Neural cell (in vitro differentiated cells): ENCODE measurements at regions not wholly inside any gene's neighbourhood (a gene's known extent, or its start where the extent isn't known, plus 50 kb on each side); places are given as distances from the start of the nearest gene placed in this dataset.
A peak's percentile ranks its signal among the peaks of the same experiment; 100 is the strongest.

Experiments
- H2AFZ ChIP-seq: fragments of 200-600, 300-800 bp; sonication (generic), shearing (Covaris generic); 2 replicates; pipeline ENCODE4 v1.6.0; 2014; ENCODE audit warnings: low read depth, mild to moderate bottlenecking, antibody characterized with exemption, low read length, moderate library complexity
- H3F3A ChIP-seq: fragments of 200-600 bp; shearing (Covaris generic); 2 replicates; pipeline ENCODE4 v1.6.1; 2016; ENCODE audit warnings: mild to moderate bottlenecking, moderate library complexity, mixed read lengths, antibody characterized with exemption, low read length; ENCODE audit not compliant: insufficient read depth, poor library complexity, severe bottlenecking
- H3K27ac ChIP-seq: fragments of 200-600, 300-800 bp; sonication (generic), shearing (Covaris generic); 2 replicates; pipeline ENCODE4 v1.5.1; 2014; ENCODE audit warnings: mild to moderate bottlenecking, low read length, moderate library complexity
- H3K27me3 ChIP-seq: fragments of 300-800, 200-600 bp; sonication (generic), shearing (Covaris generic); 2 replicates; pipeline ENCODE4 v1.6.0; 2014; ENCODE audit warnings: mild to moderate bottlenecking, low read depth, low read length, moderate library complexity; ENCODE audit not compliant: insufficient read depth
- H3K36me3 ChIP-seq: fragments of 300-800, 200-600 bp; sonication (generic), shearing (Covaris generic); 2 replicates; pipeline ENCODE4 v1.5.1; 2014; ENCODE audit warnings: mild to moderate bottlenecking, antibody characterized with exemption, low read length, moderate library complexity; ENCODE audit not compliant: insufficient read depth
- H3K4me2 ChIP-seq: fragments of 300-800, 200-600 bp; sonication (generic), shearing (Covaris generic); 2 replicates; pipeline ENCODE4 v1.6.0; 2014; ENCODE audit warnings: mild to moderate bottlenecking, low read length
- H3K4me3 ChIP-seq: fragments of 300-800, 200-600 bp; sonication (generic), shearing (Covaris generic); 2 replicates; pipeline ENCODE4 v1.5.1; 2014; ENCODE audit warnings: mild to moderate bottlenecking, low read length, moderate library complexity
- H3K79me2 ChIP-seq: fragments of 200-600 bp; shearing (Covaris generic); replicated peaks from 2 replicates; pipeline ENCODE4 v1.6.0; 2014; ENCODE audit warnings: mild to moderate bottlenecking, low read length, moderate library complexity; ENCODE audit not compliant: insufficient read depth
- H3K9ac ChIP-seq: fragments of 300-800, 200-600 bp; sonication (generic), shearing (Covaris generic); 2 replicates; pipeline ENCODE4 v1.6.1; 2016; ENCODE audit warnings: mild to moderate bottlenecking, low read length, mixed read lengths
- H3K9me2 ChIP-seq: fragments of 200-600 bp; shearing (Covaris generic); 2 replicates; pipeline ENCODE4 v1.6.1; 2016; ENCODE audit warnings: mild to moderate bottlenecking, low read length, mixed read lengths; ENCODE audit not compliant: insufficient read depth
- H3K9me3 ChIP-seq: fragments of 200-600, 300-800 bp; sonication (generic), shearing (Covaris generic); 2 replicates; pipeline ENCODE4 v1.6.1; 2016; ENCODE audit warnings: mild to moderate bottlenecking, mixed run types, low read length, moderate library complexity, mixed read lengths
- H4K20me1 ChIP-seq: fragments of 200-600 bp; shearing (Covaris generic); 2 replicates; pipeline ENCODE4 v1.6.1; 2016; ENCODE audit warnings: mild to moderate bottlenecking, mixed run types; ENCODE audit not compliant: insufficient read depth
- CTCF ChIP-seq: fragments of 450-650 bp; IDR thresholded peaks from 2 replicates; pipeline ENCODE4 v1.5.1; 2014; ENCODE audit warnings: antibody characterized with exemption, mild to moderate bottlenecking, moderate library complexity; ENCODE audit not compliant: poor library complexity, severe bottlenecking
- EP300 ChIP-seq: fragments of 450-650 bp; conservative IDR thresholded peaks from 2 replicates; pipeline ENCODE4 v1.6.1; 2014; ENCODE audit warnings: antibody characterized with exemption, mild to moderate bottlenecking, moderate library complexity; ENCODE audit not compliant: poor library complexity, severe bottlenecking
- EZH2 ChIP-seq: fragments of 200-600, 300-800 bp; shearing (Covaris generic), sonication (generic); IDR thresholded peaks from 2 replicates; pipeline ENCODE4 v1.6.1; 2014; ENCODE audit warnings: antibody characterized with exemption, low read length, borderline replicate concordance, mild to moderate bottlenecking; ENCODE audit not compliant: insufficient read depth, poor library complexity, severe bottlenecking
- MXI1 ChIP-seq: fragments of 450-650 bp; conservative IDR thresholded peaks from 2 replicates; pipeline ENCODE4 v1.6.1; 2014; ENCODE audit warnings: antibody characterized with exemption, mild to moderate bottlenecking; ENCODE audit not compliant: poor library complexity, severe bottlenecking
- POLR2AphosphoS5 ChIP-seq: IDR thresholded peaks from 2 replicates; pipeline ENCODE4 v1.6.1; 2012
- RAD21 ChIP-seq: fragments of 450-650 bp; conservative IDR thresholded peaks from 2 replicates; pipeline ENCODE4 v1.6.1; 2014; ENCODE audit warnings: antibody characterized with exemption, mild to moderate bottlenecking, moderate library complexity
- REST ChIP-seq: IDR thresholded peaks from 2 replicates; pipeline ENCODE4 v1.6.1; 2012; ENCODE audit warnings: borderline replicate concordance
- SMC3 ChIP-seq: fragments of 450-650 bp; conservative IDR thresholded peaks from 2 replicates; pipeline ENCODE4 v1.6.1; 2014; ENCODE audit warnings: antibody characterized with exemption, mild to moderate bottlenecking, moderate library complexity; ENCODE audit not compliant: poor library complexity
- TAF1 ChIP-seq: IDR thresholded peaks from 2 replicates; pipeline ENCODE4 v1.6.1; 2012; ENCODE audit warnings: low read depth

- Histone ChIP-seq H3K4me2 (no peak overlapping the region), H3K79me2 (no peaks in the 10 kb centered on the region), H3K4me3 (peak overlapping the region; percentile 5), H3K27ac (no peak overlapping the region), H2AFZ (no peak overlapping the region), H3K36me3 (no peaks in the 10 kb centered on the region), H3K9ac (no peak overlapping the region), H3K27me3 (no peaks in the 10 kb centered on the region), H4K20me1 (no peaks in the 10 kb centered on the region), H3K9me2 (no peaks in the 10 kb centered on the region), H3F3A (no peaks in the 10 kb centered on the region), H3K9me3 (no peaks in the 10 kb centered on the region)
- TF ChIP-seq POLR2AphosphoS5 (peak; percentile 31), EP300 (no peak)
Observed at GRCh38 chr7:125122173-125122572, 192.5 kb upstream of the POT1 start.

GRCh38 chr7:125119559-125120115 is 190.0 kb upstream of the POT1 start:
- no peak overlapping the region for H3K27ac ChIP-seq
- H3F3A ChIP-seq, result no peaks in the 10 kb centered on the region
- no peaks in the 10 kb centered on the region for H3K36me3 ChIP-seq

GRCh38 chr7:125118444-125118843 is 188.8 kb upstream of the POT1 start:
- no peaks in the 10 kb centered on the region for H3K9me3 ChIP-seq
- no peaks in the 10 kb centered on the region for H3K27me3 ChIP-seq
- no peaks in the 10 kb centered on the region for H3F3A ChIP-seq
- H3K4me3 ChIP-seq, result no peak overlapping the region
- TF ChIP-seq TAF1 (no peak), CTCF (no peak), MXI1 (no peak), REST (no peak), EP300 (no peak), RAD21 (no peak), SMC3 (no peak)
- H2AFZ ChIP-seq, result no peak overlapping the region
- no peaks in the 10 kb centered on the region for H4K20me1 ChIP-seq
- no peaks in the 10 kb centered on the region for H3K9me2 ChIP-seq
- no peaks in the 10 kb centered on the region for H3K79me2 ChIP-seq
- H3K9ac ChIP-seq, result no peak overlapping the region
- no peak overlapping the region for H3K4me2 ChIP-seq
- H3K36me3 ChIP-seq, result no peaks in the 10 kb centered on the region
- H3K27ac ChIP-seq, result no peak overlapping the region

More at GRCh38 chr7:125119559-125120115, 190.0 kb upstream of the POT1 start:
- Histone ChIP-seq H2AFZ (no peak overlapping the region), H3K79me2 (no peaks in the 10 kb centered on the region), H3K9ac (no peak overlapping the region), H3K4me3 (no peak overlapping the region), H3K4me2 (no peak overlapping the region), H3K9me2 (no peaks in the 10 kb centered on the region), H3K9me3 (no peaks in the 10 kb centered on the region), H3K27me3 (no peaks in the 10 kb centered on the region), H4K20me1 (no peaks in the 10 kb centered on the region)
- no peak for TF ChIP-seq EZH2
